H1 (cell line): ENCODE measurements at regions not wholly inside any gene's neighbourhood (a gene's known extent, or its start where the extent isn't known, plus 50 kb on each side); places are given as distances from the start of the nearest gene placed in this dataset.

Experiments
- CTCF ChIA-PET: fragments of 300-600 bp; sonication (Branson Sonifier 250); formaldehyde crosslinking; loops from one replicate; lab custom pipeline; 2021; ENCODE audit not compliant: partially characterized antibody; lab: Charles Lee
- POLR2A ChIA-PET: fragments of 300-600 bp; sonication (Branson Sonifier 250); formaldehyde crosslinking; loops from one replicate; lab custom pipeline; 2021; ENCODE audit warnings: inconsistent platforms; ENCODE audit not compliant: partially characterized antibody; lab: Charles Lee
- DNase-seq, 2 experiments: peaks; one replicate each; pipeline versions ENCODE4 v3.0.0 to v3.0.0-alpha.2; 2010 to 2022; ENCODE audit warnings: low spot score in 2 of 2, low read depth in 1 of 2, mixed read lengths in 1 of 2
- FAIRE-seq: peaks from 2 replicates; lab custom pipeline; 2011; peaks lifted over from hg19 to GRCh38; lab: Jason Lieb, UNC
- H2AFZ ChIP-seq: 2 replicates; pipeline ENCODE4 v1.8.1; 2012; ENCODE audit warnings: low read length, inconsistent platforms
- H2AK5ac ChIP-seq: 2 replicates; pipeline ENCODE4 v1.6.1; 2013; ENCODE audit warnings: low read depth, low read length
- H2BK120ac ChIP-seq: replicated peaks from 2 replicates; pipeline ENCODE3; 2013; ENCODE audit warnings: low read depth, low read length, inconsistent platforms
- H2BK12ac ChIP-seq: 2 replicates; pipeline ENCODE4 v1.6.1; 2013; ENCODE audit warnings: low read depth, low read length
- H2BK15ac ChIP-seq: 2 replicates; pipeline ENCODE4 v1.6.1; 2013; ENCODE audit warnings: low read length
- H2BK20ac ChIP-seq: 2 replicates; pipeline ENCODE4 v1.6.1; 2013; ENCODE audit warnings: low read length
- H2BK5ac ChIP-seq: 2 replicates; pipeline ENCODE4 v1.6.1; 2013; ENCODE audit warnings: low read depth, low read length
- H3K14ac ChIP-seq: 2 replicates; pipeline ENCODE4 v1.6.1; 2013; ENCODE audit warnings: inconsistent platforms; ENCODE audit not compliant: insufficient read length
- H3K18ac ChIP-seq: 2 replicates; pipeline ENCODE4 v1.6.1; 2013; ENCODE audit warnings: low read length; ENCODE audit errors: extremely low read depth
- H3K23ac ChIP-seq: 2 replicates; pipeline ENCODE4 v1.6.1; 2013; ENCODE audit warnings: inconsistent platforms; ENCODE audit not compliant: insufficient read length
- H3K23me2 ChIP-seq: 2 replicates; pipeline ENCODE4 v1.6.1; 2013; ENCODE audit warnings: low read depth, low read length
- H3K27ac ChIP-seq: 2 replicates; pipeline ENCODE4 v1.6.1; 2011; ENCODE audit warnings: low read depth, low read length, inconsistent platforms
- H3K27me3 ChIP-seq, 4 experiments: replicated peaks in 1 of 4; 1 replicate in 1 of 4; 2 replicates in 3 of 4; pipeline versions ENCODE4 v1.6.1 to v1.8.1; 2011 to 2013; ENCODE audit warnings: low read length in 3 of 4, mild to moderate bottlenecking in 3 of 4, inconsistent platforms in 2 of 4, mixed read lengths in 2 of 4, moderate library complexity in 1 of 4; ENCODE audit not compliant: control insufficient read depth in 3 of 4, insufficient read depth in 3 of 4; ENCODE audit errors: extremely low read depth in 1 of 4
- H3K36me3 ChIP-seq, 4 experiments: 2 replicates each; pipeline versions ENCODE4 v1.6.1 to v1.8.1; 2011 to 2013; ENCODE audit warnings: mild to moderate bottlenecking in 4 of 4, low read length in 3 of 4, moderate library complexity in 2 of 4, control low read depth in 1 of 4, inconsistent platforms in 1 of 4; ENCODE audit not compliant: insufficient read depth in 4 of 4, control insufficient read depth in 2 of 4
- H3K4ac ChIP-seq: replicated peaks from 2 replicates; pipeline ENCODE3; 2013; ENCODE audit warnings: low read length, low read depth, mixed read lengths, inconsistent platforms; ENCODE audit not compliant: insufficient read length
- H3K4me1 ChIP-seq, 4 experiments: replicated peaks in 1 of 4; 1 replicate in 1 of 4; 2 replicates in 3 of 4; pipeline versions ENCODE4 v1.6.1 to v1.8.1; 2011 to 2013; ENCODE audit warnings: low read length in 3 of 4, inconsistent platforms in 2 of 4, mixed read lengths in 1 of 4; ENCODE audit not compliant: insufficient read depth in 4 of 4, control insufficient read depth in 3 of 4
- H3K4me2 ChIP-seq, 2 experiments: 2 replicates each; pipeline versions ENCODE4 v1.6.1 to v1.8.1; 2011 to 2013; ENCODE audit warnings: low read depth in 2 of 2, low read length in 2 of 2, control low read depth in 1 of 2, inconsistent platforms in 1 of 2, mild to moderate bottlenecking in 1 of 2; ENCODE audit not compliant: insufficient read depth in 1 of 2
- H3K4me3 ChIP-seq, 4 experiments: fragments of 200-600, 300-600 bp in 1 of 4; sonication (generic), shearing (Covaris generic), sonication (Bioruptor Twin) in 1 of 4; 2 replicates each; pipeline versions ENCODE4 v1.5.1 to v1.8.1; 2011 to 2016; ENCODE audit warnings: low read length in 4 of 4, low read depth in 3 of 4, control low read depth in 2 of 4, inconsistent platforms in 2 of 4, mild to moderate bottlenecking in 2 of 4, mixed read lengths in 1 of 4, moderate library complexity in 1 of 4; ENCODE audit not compliant: insufficient read depth in 2 of 4; ENCODE audit errors: extremely low read depth in 1 of 4
- H3K56ac ChIP-seq: replicated peaks from 2 replicates; pipeline ENCODE3; 2013; ENCODE audit warnings: low read depth, mild to moderate bottlenecking, mixed read lengths, low read length, inconsistent platforms; ENCODE audit not compliant: insufficient read length
- H3K79me1 ChIP-seq: 2 replicates; pipeline ENCODE4 v1.6.1; 2013; ENCODE audit warnings: low read depth, low read length, control low read depth
- H3K79me2 ChIP-seq, 2 experiments: 2 replicates each; pipeline versions ENCODE4 v1.6.1 to v1.8.1; 2012 to 2013; ENCODE audit warnings: low read length in 2 of 2, mild to moderate bottlenecking in 2 of 2, inconsistent platforms in 1 of 2; ENCODE audit not compliant: insufficient read depth in 2 of 2, control insufficient read depth in 1 of 2
- H3K9ac ChIP-seq, 4 experiments: replicated peaks in 1 of 4; 1 replicate in 1 of 4; 2 replicates in 3 of 4; pipeline versions ENCODE4 v1.6.1 to v1.8.1; 2011 to 2013; ENCODE audit warnings: low read depth in 3 of 4, low read length in 3 of 4, control low read depth in 2 of 4, mild to moderate bottlenecking in 2 of 4, moderate library complexity in 2 of 4, inconsistent platforms in 1 of 4; ENCODE audit errors: extremely low read depth in 1 of 4
- H3K9me3 ChIP-seq, 2 experiments: 2 replicates each; pipeline versions ENCODE4 v1.6.1 to v1.8.1; 2012 to 2013; ENCODE audit warnings: mild to moderate bottlenecking in 2 of 2, moderate library complexity in 2 of 2, control low read depth in 1 of 2, inconsistent platforms in 1 of 2, low read depth in 1 of 2, low read length in 1 of 2, mixed read lengths in 1 of 2; ENCODE audit not compliant: insufficient read depth in 2 of 2
- H4K20me1 ChIP-seq, 2 experiments: replicated peaks in 1 of 2; 2 replicates each; pipeline versions ENCODE3 to v1.8.1; 2011 to 2013; ENCODE audit warnings: inconsistent platforms in 2 of 2, low read length in 2 of 2, mild to moderate bottlenecking in 1 of 2; ENCODE audit not compliant: insufficient read depth in 2 of 2, control insufficient read depth in 1 of 2
- H4K5ac ChIP-seq: 2 replicates; pipeline ENCODE4 v1.6.1; 2013; ENCODE audit warnings: low read length, low read depth, mixed read lengths, inconsistent platforms; ENCODE audit not compliant: insufficient read length
- H4K8ac ChIP-seq: 2 replicates; pipeline ENCODE4 v1.8.0; 2013; ENCODE audit warnings: mild to moderate bottlenecking, moderate library complexity, low read length, inconsistent platforms; ENCODE audit not compliant: insufficient read depth; ENCODE audit errors: extremely low read depth
- H4K91ac ChIP-seq: replicated peaks from 2 replicates; pipeline ENCODE3; 2013; ENCODE audit warnings: low read length, mixed read lengths, inconsistent platforms; ENCODE audit not compliant: insufficient read length
- CBX8 ChIP-seq: fragments of 300-800, 300-1000 bp; sonication (generic); IDR thresholded peaks from 2 replicates; pipeline ENCODE4 v1.7.1; 2016; ENCODE audit warnings: low read depth, low read length, borderline replicate concordance
- EP300 ChIP-seq, 2 experiments: IDR thresholded peaks; 1 replicate in 1 of 2; 2 replicates in 1 of 2; pipeline ENCODE4 v1.6.1; 2011 to 2012; ENCODE audit warnings: low read depth in 2 of 2, low read length in 2 of 2, mild to moderate bottlenecking in 2 of 2, borderline replicate concordance in 1 of 2, inconsistent platforms in 1 of 2, moderate library complexity in 1 of 2
- HDAC2 ChIP-seq, 2 experiments: fragments of 300-600 bp in 1 of 2; sonication (generic) in 1 of 2; IDR thresholded peaks; 2 replicates each; pipeline ENCODE4 v1.6.1; 2011 to 2012; ENCODE audit warnings: low read depth in 2 of 2, low read length in 2 of 2, mild to moderate bottlenecking in 2 of 2, moderate library complexity in 2 of 2, borderline replicate concordance in 1 of 2, inconsistent platforms in 1 of 2
- HDAC6 ChIP-seq: IDR thresholded peaks from one replicate; pipeline ENCODE4 v1.7.1; 2012; ENCODE audit warnings: low read depth, mild to moderate bottlenecking, inconsistent platforms, low read length, moderate library complexity
- KDM4A ChIP-seq: IDR thresholded peaks from one replicate; pipeline ENCODE4 v1.7.1; 2012; ENCODE audit warnings: low read depth, mild to moderate bottlenecking, moderate library complexity, low read length, inconsistent platforms; ENCODE audit not compliant: severe bottlenecking
- POLR2A ChIP-seq, 2 experiments: IDR thresholded peaks; 1 replicate in 1 of 2; 2 replicates in 1 of 2; pipeline ENCODE4 v1.6.1; 2011; ENCODE audit warnings: low read depth in 2 of 2, low read length in 2 of 2, mild to moderate bottlenecking in 2 of 2; ENCODE audit errors: control extremely low read depth in 1 of 2
- SIX5 ChIP-seq: IDR thresholded peaks from 2 replicates; pipeline ENCODE4 v1.6.1; 2011; ENCODE audit warnings: mild to moderate bottlenecking, low read depth, low read length
- TCF12 ChIP-seq: IDR thresholded peaks from 2 replicates; pipeline ENCODE4 v1.6.1; 2011; ENCODE audit warnings: low read depth, mild to moderate bottlenecking, low read length
- USF2 ChIP-seq: IDR thresholded peaks from 2 replicates; pipeline ENCODE4 v1.6.1; 2011; ENCODE audit warnings: low read length, improper control_type of control experiment
- WGBS, 2 experiments: shearing (Covaris generic) in 1 of 2; methylation state at CpG; one replicate each; pipeline versions ENCODE4 v1.1.6 to v1.1.7; 2013 to 2015; ENCODE audit warnings: low lambda C conversion rate in 2 of 2, mixed read lengths in 2 of 2, inconsistent platforms in 1 of 2, low coverage in 1 of 2, missing lambda C conversion rate in 1 of 2; ENCODE audit not compliant: insufficient replicate concordance in 2 of 2, insufficient coverage in 1 of 2, insufficient read length in 1 of 2; ENCODE audit errors: extremely low coverage in 1 of 2, missing lambda C conversion rate in 1 of 2; 5-methylcytosine and 5-hydroxymethylcytosine counted together

GRCh38 chr13:84279166-84279565 is 396.9 kb upstream of the SLITRK1 start:
- H2AK5ac ChIP-seq, result no peak overlapping the region
- TF ChIP-seq KDM4A, result no peak
- no peak for TF ChIP-seq POLR2A (IDR thresholded peaks at IDR 0.05; ENCODE audit: control extremely low read depth in 1 of 2, low read depth in 2 of 2, low read length in 2 of 2)
- no peak for TF ChIP-seq HDAC6
- no peak for TF ChIP-seq SIX5
- TF ChIP-seq TCF12, result no peak
- no peak for TF ChIP-seq USF2
- TF ChIP-seq EP300 (IDR thresholded peaks at IDR 0.05; ENCODE audit: borderline replicate concordance in 1 of 2, low read depth in 2 of 2, low read length in 2 of 2), result no peak
- TF ChIP-seq HDAC2 (IDR thresholded peaks at IDR 0.05; ENCODE audit: borderline replicate concordance in 1 of 2, low read depth in 2 of 2, low read length in 2 of 2), result no peak
- no peak for TF ChIP-seq CBX8
- POLR2A ChIA-PET, result no interaction called here
- no peaks in the 10 kb centered on the region for H3K9me3 ChIP-seq
- WGBS, 2 experiments, result 100% methylated on average over 2 of the region's 2 CpGs; no CpG with 5 or more reads in 1 of the 2 experiments
- no peaks in the 10 kb centered on the region for H4K20me1 ChIP-seq
- H3K27me3 ChIP-seq, result no peaks in the 10 kb centered on the region
- no peak overlapping the region for H2BK20ac ChIP-seq
- no peak overlapping the region for H3K9ac ChIP-seq
- H3K4me3 ChIP-seq, result no peak overlapping the region
- no peak overlapping the region for H3K4ac ChIP-seq
- H4K8ac ChIP-seq, result no peak overlapping the region
- no peak overlapping the region for H4K91ac ChIP-seq
- H3K4me2 ChIP-seq, result no peak overlapping the region
- H4K5ac ChIP-seq, result no peak overlapping the region
- H3K79me1 ChIP-seq, result no peaks in the 10 kb centered on the region
- no peak overlapping the region for H2BK120ac ChIP-seq
- H3K56ac ChIP-seq, result no peak overlapping the region
- CTCF ChIA-PET, result no interaction called here
- H2AFZ ChIP-seq, result no peak overlapping the region
- no peaks in the 10 kb centered on the region for H3K4me1 ChIP-seq
- H3K79me2 ChIP-seq, result no peaks in the 10 kb centered on the region
- H3K36me3 ChIP-seq, result no peaks in the 10 kb centered on the region
- H3K23ac ChIP-seq, result no peak overlapping the region
- H2BK12ac ChIP-seq, result no peak overlapping the region
- H2BK15ac ChIP-seq, result no peak overlapping the region
- H3K14ac ChIP-seq, result no peak overlapping the region
- H3K23me2 ChIP-seq, result no peaks in the 10 kb centered on the region
- no peak overlapping the region for H3K27ac ChIP-seq
- H3K18ac ChIP-seq, result no peak overlapping the region
- no peak overlapping the region for H2BK5ac ChIP-seq
- DNase-seq (no peak), FAIRE-seq (no peak)
